Hepatic stellate cell (primary cell): ENCODE measurements at regions not wholly inside any gene's neighbourhood (a gene's known extent, or its start where the extent isn't known, plus 50 kb on each side); places are given as distances from the start of the nearest gene placed in this dataset.

ENCODE experiments used
- DNase-seq: peaks from one replicate; pipeline ENCODE4 v3.0.0; 2011; ENCODE audit warnings: low spot score

DNA sequence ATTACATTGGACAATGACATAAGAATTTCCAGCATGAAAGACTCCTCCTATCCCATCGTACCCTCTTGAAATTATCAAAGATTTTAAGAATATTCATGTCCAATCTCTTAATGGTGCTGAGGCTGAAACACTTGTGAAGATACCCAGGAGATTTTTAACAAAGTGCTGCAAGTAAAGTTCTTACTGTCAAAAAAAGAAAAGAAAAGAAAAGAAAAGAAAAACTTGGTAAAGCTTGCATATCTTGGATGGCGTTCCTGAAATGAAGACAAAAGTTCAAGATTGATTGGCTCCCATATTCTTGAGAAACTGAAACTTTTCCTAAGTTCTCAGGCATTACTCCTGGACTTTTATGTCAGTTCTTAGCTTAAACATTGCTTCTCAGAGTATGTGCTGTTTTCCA is 1010.5 kb upstream of the PIK3C3 start:
- no peak for DNase-seq

DNA sequence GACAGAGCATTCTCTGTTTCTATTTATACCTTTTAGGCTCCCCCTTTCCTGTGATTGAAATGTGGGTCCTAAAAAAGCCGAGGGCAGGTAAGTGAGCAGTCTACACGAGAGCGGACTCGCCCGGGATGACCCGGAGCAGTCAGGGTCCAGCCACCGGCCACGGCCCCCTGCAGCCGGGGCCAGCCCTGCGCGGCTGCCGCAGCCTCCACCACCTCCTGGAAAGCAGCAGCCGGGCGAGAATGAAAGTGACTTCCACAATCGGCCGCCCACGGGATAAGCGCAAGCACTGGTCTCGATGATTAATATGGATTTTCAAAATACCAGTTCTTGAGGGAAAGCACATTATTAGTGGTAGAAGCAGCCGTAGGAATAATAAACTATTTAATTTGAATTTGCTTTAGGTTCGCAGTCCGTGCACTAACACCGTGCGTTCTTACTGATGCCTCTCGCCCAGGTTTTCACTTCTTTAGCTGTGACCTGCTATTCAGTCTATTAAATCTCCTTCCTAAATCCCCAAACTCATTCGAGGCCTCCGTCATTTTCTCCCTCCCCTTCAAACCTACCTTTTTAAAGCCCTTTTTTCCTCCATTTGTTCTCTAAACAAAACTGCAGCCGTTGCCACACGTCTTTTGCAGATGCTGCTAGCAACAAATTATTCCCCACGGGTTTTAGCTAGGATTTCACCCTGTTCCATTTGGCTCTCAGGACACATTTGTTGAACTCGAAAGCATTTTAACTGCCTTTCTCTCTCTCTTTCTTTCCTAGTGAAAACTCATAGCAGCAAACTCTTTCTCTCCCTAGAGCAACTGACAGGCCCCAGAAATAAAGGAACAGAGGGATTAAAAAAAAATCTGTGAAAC is 1015.1 kb upstream of the PIK3C3 start:
- DNase-seq = no peak

DNA sequence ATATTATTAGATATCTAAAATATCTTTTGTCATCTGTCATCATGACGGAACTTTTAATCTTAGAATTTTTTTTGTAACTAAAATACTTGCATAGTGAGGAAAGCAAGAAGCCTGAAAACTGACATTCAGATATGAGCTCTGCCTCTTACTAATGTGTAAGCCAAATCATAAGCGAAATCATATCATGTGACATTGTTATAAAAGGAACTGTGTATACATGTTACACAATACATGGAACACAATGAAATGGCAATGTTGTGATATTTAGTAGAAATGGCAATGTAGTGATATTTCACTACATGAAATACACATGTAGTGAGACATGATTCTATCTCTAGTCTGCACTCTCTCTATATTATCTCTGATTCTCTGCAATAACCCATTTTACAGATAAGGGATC is 1016.4 kb upstream of the PIK3C3 start:
- no peak for DNase-seq

DNA sequence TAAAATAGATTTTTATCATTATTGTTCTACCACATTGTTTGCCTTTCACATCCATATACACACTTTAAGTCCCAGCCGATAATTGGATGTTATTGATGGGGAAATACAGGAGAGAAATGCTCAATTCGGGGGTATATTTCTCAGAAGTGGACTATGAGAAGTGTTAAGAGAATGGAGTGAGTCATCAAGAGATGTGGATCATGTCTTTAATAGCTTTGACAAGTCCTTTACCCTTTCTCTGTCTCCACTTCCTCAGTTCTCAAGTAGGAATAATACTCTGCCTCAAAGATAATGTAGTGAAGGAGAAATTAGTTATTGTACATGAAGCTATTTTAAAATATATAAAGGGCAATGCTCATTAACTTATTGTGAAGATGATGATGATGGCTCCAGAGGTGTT is 1017.6 kb upstream of the PIK3C3 start:
- DNase-seq = no peak

DNA sequence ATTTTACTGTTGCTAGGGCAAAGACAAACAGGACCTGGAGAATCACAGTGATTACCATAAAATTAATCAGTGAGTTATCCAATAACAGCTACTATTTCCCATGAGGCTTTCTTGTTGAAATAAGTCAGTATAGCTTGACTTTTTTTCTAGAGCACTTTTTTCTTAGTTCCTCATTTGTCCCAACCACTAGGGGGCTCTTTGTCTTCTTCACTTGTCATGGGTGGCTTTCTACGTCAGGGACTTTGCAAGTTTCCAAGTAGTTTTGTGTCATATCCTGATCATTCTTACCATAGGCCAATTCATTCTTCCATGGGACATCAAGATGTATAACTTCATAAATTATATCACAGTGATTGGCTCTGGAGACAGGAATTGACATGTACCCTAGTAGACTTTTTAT is 1019.6 kb upstream of the PIK3C3 start:
- DNase-seq = peak; percentile 4

DNA sequence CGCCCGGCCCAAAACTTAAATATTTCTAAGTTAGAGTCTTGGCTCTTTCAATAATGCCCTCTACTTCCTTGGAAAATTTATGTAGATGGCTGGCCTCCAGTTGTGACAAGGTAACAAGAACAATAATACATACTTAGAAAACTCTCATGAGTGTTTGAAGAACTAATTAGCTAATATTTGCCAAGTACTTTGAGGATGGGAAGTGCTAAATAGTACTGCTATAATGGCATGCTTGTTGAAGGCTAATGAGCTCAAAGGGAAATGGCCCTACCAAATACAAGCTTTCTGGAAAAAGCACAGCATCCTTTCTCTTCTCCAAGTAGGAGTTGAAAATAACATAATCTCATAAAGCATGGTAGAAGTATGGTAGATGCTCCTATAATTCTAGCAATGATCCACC is 1022.2 kb upstream of the PIK3C3 start:
- DNase-seq = no peak

DNA sequence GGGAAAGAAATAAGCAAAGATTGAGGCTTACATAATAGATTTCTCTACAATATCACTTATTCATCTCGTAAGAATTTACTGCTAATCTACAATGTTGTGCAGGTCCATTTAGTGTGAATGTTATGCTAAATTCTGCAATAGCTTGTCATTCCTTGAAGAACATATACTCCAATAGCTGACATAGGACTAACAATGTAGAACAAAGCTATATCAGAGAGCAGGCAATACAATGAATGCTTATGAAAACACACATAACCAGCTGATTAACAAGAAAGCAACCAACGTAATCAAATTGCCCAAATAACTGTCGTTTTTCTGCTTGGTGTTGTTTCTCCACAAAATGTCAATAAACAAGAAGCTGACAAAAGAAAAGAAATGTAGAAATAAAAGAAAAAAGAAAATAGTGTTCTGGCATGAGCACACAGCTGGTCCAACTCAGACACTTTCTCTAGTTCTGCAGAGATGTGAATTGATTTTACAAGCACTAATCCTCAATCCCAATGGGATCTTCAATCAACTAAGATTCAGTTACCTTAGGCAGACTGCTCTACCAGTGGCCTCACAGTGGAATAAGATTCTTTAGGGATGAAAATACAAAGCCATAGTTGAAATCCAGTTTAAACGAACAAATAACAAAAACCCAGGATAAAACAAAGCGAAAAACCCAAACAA is 1024.7 kb upstream of the PIK3C3 start:
- no peak for DNase-seq

DNA sequence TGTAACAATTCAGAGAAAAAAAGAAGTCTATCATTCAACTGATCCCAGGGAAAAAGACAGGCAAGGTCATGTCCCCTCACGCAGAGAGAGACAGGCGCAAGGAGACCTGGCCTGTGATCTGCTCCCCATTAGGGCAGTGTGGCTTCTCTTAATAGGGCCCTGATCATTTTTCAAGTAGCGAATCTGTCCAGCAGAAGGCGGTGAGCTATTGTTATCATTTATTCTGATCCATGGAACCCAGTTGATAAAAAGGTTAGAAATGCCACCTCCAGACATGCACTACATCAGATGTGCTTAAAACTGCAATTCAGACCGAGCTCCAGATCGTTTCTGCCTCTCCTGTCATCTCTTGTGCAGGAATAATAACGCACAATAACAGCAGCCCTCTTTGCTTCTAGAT is 1025.6 kb upstream of the PIK3C3 start:
- no peak for DNase-seq

DNA sequence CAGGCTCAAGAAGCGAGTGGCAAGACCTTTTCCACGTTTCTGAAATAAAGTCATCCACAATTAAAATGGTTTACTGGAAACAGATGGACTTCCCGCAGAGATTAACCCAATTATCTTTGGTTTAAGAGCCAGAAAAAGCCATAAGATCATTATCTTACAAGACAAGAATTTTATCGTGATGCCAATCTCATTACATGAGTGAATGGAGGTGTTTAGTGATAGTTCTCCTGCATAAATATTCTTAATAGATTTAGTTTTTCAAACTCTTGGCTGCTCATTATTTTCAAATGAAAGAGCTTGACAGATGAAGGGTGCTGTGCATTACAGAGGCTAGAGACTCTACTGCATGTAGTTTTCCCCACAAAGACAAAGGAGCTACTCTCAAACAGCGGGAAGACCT is 1028.4 kb upstream of the PIK3C3 start:
- DNase-seq = no peak

DNA sequence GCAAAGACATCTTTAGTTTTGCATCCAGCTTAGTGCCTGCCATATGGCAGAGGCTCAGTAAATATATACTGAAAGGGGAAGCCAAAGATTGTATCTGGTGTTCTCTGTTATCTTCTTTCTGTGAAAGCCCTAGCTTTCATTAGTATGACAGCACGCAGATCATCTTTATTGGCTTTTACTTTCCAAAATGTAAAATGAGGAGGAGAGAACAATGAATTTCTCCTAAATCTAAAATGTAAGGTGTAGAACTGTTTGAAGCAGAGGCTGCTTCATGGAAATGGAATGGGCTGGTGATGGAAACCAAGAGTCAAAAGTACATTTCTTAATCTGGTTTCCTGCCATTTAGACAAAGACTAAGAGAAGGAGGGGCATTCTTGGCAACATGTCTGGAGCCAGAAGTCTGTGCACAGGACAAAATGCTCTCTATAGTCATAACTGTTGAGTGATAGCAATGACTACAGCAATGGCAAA is 1029.9 kb upstream of the PIK3C3 start:
- DNase-seq = no peak

DNA sequence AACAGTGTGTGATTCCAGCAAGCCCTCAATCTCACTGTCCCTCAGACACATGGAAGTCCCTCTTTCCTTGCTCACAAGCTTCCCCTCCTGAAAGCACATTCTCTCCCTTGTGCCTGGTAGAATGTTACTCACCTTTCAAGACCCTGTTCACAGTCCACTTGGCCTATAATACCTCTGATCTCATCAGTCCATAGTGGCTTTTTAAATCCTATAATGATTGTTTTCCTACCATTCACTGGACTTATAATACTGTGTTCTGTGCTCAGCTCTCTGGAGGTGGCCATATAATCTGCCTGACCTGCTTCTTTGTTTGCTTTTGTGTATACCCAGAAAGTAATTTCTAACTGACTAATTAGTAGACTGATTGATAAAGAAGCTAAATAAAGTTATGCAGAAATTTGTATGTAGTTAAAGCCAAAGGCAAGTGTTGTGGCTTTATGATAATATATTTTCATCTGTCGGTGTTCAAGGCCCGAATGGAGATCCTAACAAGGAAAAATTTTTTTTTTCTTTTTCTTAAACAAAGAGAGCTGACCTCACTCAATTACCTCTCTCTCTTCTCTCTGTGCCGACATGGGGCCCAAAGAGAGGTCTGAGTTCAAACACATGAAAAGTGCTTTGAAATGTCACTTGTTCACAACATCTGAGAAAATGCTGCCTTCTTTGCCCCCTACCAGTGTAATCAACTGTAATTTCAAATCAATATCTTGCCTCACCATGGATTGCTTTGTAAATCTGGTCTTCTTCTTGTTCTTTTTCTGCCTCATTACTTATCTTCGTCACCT is 1033.0 kb upstream of the PIK3C3 start:
- no peak for DNase-seq

DNA sequence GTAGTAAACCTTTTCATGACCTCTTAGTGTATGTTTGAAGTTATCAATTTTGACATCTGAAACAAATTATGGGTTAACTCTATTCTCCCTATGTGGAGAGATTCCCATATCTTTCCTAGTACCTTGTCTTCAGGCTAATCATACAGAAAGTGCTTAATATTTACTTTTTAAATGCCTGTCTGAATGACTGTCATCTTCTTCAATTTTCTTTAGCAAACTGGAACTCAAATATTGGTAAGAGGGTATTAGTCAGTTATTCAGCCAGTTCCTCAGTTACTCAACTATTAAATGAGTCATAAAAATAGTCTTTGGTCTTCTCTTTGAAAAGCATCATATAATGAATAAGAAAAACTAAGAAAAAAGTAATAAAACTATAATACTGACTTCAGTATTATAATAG is 1038.0 kb upstream of the PIK3C3 start:
- no peak for DNase-seq

DNA sequence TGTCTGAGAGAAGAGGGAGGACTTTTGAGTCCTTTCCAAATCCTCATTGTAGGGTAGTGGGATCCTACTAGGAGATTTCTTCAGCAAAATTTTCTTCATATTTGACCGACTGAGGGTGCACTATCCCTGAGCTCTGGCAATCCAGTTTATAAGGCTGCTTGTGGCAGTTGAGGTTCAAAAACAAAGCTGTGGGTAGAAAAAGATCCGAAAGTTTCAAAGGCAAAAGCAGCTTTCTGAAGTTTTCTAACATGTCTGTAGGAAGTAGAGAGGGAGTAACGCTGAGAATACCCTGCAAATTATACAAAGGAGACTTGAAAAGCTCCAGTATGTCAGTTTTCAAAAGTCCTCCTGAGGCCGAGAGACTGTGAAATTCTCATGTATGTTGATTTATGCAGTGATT is 1039.3 kb upstream of the PIK3C3 start:
- no peak for DNase-seq

DNA sequence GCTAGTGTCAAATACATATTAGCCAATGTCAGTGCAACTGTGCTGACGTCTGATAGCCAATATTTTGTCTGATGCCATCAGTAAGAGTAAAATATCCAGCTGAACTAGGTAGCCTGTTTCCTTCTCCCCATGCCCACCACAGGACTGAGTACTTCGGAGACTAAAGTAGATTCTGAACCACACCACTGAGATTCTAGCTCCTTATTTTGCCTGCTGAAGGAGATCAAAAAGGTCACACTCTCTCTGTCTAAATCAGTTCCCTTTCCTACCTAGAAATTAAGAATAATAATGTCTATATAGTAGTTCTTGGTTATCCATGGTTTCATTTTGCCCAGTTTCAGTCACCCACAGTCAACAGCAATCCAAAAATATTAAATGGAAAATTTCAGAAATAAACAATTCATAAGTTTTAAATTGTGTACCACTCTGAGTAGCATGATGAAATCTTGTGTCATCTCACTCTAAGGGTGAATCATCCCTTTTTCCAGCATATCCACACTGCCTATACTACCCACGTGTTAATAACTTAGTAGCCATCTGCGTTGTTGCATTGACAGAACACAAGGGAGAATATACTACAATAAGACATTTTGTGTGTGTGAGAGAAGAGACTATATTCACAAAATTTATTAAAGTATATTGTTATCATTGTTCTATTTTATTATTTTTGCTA is 1043.3 kb upstream of the PIK3C3 start:
- no peak for DNase-seq

DNA sequence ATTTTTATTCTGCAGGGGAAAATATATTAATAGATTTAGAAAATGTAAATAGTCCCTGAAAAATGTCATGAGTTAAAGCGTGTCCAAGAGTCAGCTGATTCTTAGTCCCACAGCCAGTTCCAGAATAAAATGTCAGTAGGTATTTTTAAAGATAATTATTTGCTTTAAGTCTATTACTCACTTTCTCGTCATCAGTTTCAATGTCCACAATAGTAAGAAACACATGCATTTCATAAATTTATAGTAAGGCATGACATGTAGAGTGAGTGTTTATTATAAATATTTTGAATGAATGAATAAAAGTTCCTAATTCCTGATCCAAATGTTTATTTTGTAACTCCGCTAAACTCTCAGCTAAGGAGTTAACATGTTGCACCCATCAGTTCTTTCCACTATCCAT is 1044.0 kb upstream of the PIK3C3 start:
- DNase-seq = no peak

DNA sequence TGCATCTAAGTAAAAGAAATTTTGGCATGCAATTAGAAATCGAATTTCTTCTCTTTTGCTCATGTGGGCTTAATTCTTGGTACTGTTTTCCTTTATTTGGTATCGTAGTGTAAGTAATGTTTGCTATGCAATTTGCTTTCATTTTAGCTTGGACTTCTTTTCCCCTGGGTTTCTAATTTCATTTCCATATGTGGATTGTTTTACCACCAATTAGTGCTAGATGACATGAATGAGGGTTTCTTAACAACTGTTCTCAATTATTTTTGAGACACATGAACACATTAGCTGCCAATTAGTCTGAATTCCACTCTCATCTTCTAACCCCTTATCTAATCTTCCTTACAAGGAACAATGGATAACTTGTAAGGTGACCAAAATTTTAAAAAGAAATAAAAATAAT is 1047.2 kb upstream of the PIK3C3 start:
- DNase-seq = no peak

DNA sequence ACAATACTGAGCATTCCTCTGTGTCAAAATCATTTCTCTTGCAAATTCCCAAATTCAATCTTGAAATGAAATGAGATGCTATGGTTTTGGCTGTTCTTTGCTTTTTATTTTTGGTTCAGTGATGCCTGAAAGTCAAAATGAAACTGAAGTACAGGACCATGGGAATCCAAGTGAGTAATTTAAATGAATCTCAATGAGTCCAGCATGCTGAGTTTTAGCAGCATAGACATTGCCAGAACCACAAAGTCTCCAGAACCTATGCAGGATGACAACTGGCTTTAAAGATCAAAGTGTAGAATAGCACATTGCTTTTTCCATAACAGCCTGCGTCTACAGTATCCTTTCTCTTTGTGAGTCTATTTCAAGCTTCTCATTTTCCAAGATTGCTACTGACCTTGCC is 1050.7 kb upstream of the PIK3C3 start:
- DNase-seq = no peak

DNA sequence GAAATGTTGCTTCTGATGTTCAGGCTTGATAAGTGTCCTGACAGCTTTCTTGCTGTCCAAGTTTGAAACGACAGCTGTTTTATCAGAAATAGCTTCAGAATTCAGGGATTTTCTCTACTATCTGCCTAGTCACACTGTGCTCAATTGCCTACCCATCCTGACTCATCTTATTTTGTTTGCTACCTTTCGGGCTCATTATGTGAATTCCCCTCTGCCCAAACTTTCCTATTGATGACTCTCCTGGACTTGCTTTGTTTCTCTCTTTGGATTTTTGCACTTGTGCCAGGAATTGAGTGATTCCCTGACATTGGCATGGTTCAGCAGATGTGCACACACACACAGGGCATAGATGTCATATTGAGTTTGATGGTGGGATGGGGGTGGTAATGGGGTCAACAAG is 1052.6 kb upstream of the PIK3C3 start:
- DNase-seq = no peak

DNA sequence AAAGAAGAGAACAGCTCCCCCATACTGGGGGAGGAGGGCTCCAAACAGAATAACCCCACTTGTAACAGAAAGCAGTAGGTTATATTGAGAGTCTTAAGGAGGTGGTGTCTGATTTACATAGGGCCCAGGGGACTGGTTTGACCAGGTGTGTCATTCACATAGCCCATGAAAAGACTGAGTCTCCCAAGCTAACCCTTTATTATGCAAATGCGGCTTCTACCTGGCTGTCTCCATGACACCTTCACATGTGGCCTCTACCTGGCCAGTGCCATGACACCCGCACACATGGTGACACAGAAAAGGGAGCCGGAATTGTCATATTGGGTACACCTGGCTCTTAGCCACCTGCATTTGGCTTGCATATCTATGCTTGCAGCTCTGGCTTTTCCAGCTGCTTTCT is 1057.2 kb upstream of the PIK3C3 start:
- DNase-seq = no peak

DNA sequence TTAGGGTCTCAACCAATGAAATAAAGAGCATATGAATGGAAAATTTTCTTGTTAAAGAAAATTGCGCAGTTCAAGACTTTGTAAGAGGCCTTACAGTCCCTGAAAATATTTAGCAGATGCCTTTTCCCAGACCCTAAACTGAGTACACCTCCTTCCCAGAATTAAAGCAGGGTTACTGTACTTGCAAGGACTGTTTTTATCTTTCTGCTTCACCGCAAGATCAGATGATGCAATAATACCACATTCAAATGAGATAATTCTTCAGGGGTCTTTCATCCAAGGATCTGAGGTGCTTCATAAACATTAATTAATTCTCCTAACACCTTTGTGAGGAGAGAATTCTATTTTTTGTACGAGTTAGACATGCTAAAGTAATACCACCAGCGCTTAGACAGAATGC is 1071.8 kb upstream of the PIK3C3 start:
- DNase-seq = no peak

DNA sequence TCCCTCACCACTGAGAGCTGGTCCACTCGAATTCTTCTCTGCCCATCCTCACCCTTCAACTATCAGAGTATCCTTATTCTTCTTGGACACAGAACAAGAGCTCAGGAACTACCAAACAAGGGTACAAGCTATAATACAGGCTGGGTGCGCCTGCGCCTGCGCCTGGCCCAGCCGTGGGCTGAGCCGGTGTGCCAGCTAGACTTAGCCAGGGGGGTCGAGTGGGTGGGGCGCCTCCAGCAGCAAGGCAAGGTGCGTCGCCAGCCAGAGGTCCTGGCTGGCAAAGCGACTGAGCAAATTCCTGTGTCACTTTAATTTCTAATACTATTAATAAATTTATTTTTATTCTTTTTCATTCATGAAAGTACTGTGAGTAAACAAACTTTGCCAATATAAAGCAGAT is 1072.6 kb upstream of the PIK3C3 start:
- DNase-seq = no peak

DNA sequence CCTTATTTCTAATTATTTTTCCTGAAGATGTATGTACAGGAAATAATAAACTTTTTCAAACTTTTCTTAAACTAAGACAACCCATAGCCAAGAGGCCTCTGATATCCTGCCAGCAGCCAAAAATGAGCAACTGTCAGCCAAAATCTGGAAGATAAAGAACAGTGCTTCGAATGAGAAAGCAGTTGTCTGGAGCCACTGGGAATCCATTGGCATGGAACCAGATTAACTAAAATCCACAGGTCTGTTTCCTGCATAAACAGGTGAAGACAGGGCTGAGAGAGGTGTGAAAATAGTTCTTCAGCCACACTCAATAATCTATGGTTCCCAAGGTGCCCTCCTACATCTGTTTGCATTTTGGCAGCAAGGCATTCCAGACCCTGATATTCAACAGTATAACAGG is 1076.7 kb upstream of the PIK3C3 start:
- DNase-seq = no peak
